Body of pancreas (tissue), 4 donors: ENCODE measurements at regions not wholly inside any gene's neighbourhood (a gene's known extent, or its start where the extent isn't known, plus 50 kb on each side); places are given as distances from the start of the nearest gene placed in this dataset.

Source experiments
- ATAC-seq: fragments of 150-250 bp; one replicate; pipeline ENCODE4 v1.9.1; 2016
- DNase-seq, 4 donors: peaks; one replicate each; pipeline ENCODE4 v3.0.0-alpha.2; 2019
- H3K27ac ChIP-seq, 4 donors: fragments of 200-600 bp; sonication (generic); 1 replicate in 3 of 4; 2 replicates in 1 of 4; pipeline versions ENCODE4 v1.5.1 to v1.6.1; 2016 to 2019; ENCODE audit warnings: mild to moderate bottlenecking in 1 of 4, mixed read lengths in 1 of 4, moderate library complexity in 1 of 4
- H3K27me3 ChIP-seq, 2 donors: fragments of 200-600 bp; sonication (generic); one replicate each; pipeline ENCODE4 v1.6.0; 2016; ENCODE audit warnings: mild to moderate bottlenecking in 1 of 2
- H3K36me3 ChIP-seq, 2 donors: fragments of 200-600 bp; sonication (generic); replicated peaks in 1 of 2; 2 replicates each; pipeline ENCODE4 v1.5.1; 2016; ENCODE audit warnings: low read depth in 2 of 2; ENCODE audit not compliant: insufficient read depth in 1 of 2
- H3K4me1 ChIP-seq: fragments of 200-600 bp; sonication (generic); one replicate; pipeline ENCODE4 v1.6.0; 2016
- H3K4me3 ChIP-seq, 2 donors: fragments of 200-600 bp; sonication (generic); 1 replicate in 1 of 2; 2 replicates in 1 of 2; pipeline ENCODE4 v1.5.1; 2016 to 2019
- H3K9me3 ChIP-seq, 3 donors: fragments of 200-600 bp; sonication (generic); 1 replicate in 2 of 3; 2 replicates in 1 of 3; pipeline ENCODE4 v1.5.1; 2016
- POLR2A ChIP-seq, 3 donors: fragments of 450-650 bp; IDR thresholded peaks; one replicate each; pipeline ENCODE4 v1.6.1; 2016; ENCODE audit warnings: antibody characterized with exemption in 3 of 3, mild to moderate bottlenecking in 2 of 3
- WGBS, 2 donors: methylation state at CpG; one replicate each; pipeline ENCODE4 v1.1.5; 2017; 5-methylcytosine and 5-hydroxymethylcytosine counted together
- intact Hi-C: fragments of 100-400 bp; cut with DNase I; formaldehyde crosslinking; loops from one replicate; pipeline ENCODE4 v1.15.1; 2023
- TF ChIP-seq, protein P1 (sequence below), 7 experiments: fragments of 450-650 bp in 4 of 7; fragments of 200-600 bp in 3 of 7; sonication (generic) in 3 of 7; IDR thresholded peaks; one replicate each; pipeline ENCODE4 v1.5.1; 2016 to 2019; ENCODE audit warnings: antibody characterized with exemption in 7 of 7

DNA sequence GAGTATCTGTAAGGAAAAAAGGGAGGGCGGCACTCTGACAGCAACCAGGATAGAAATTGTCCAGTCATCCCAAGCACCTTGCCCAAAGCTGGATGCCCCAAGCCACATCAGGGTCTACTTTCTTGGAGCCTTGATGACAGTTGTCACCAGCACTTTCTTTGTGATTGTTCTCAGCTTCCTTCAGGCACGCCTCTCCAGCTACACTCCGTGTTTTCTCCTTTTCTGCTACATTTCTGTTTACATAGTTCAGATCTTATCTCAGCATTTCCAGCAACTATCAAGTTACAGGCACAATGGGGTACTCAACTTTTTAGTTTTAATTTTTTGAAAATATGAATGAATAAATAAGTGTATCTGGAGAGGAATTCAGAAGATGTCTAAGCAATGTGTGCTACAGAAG lies 115.3 kb upstream of the CELF4 start:
- H3K36me3 ChIP-seq: no peaks in the 10 kb centered on the region
- no peaks in the 10 kb centered on the region for H3K27me3 ChIP-seq
- no peaks in the 10 kb centered on the region for H3K9me3 ChIP-seq
- no peak for ATAC-seq
- 22 to 30% methylated on average over 3 of the region's 3 CpGs for WGBS, 2 donors
- no peak for TF ChIP-seq POLR2A (IDR thresholded peaks at IDR 0.05)
- TF ChIP-seq, protein P1, sequence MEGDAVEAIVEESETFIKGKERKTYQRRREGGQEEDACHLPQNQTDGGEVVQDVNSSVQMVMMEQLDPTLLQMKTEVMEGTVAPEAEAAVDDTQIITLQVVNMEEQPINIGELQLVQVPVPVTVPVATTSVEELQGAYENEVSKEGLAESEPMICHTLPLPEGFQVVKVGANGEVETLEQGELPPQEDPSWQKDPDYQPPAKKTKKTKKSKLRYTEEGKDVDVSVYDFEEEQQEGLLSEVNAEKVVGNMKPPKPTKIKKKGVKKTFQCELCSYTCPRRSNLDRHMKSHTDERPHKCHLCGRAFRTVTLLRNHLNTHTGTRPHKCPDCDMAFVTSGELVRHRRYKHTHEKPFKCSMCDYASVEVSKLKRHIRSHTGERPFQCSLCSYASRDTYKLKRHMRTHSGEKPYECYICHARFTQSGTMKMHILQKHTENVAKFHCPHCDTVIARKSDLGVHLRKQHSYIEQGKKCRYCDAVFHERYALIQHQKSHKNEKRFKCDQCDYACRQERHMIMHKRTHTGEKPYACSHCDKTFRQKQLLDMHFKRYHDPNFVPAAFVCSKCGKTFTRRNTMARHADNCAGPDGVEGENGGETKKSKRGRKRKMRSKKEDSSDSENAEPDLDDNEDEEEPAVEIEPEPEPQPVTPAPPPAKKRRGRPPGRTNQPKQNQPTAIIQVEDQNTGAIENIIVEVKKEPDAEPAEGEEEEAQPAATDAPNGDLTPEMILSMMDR (IDR thresholded peaks at IDR 0.05): no peak
- H3K4me3 ChIP-seq: no peak overlapping the region
- H3K4me1 ChIP-seq: no peaks in the 10 kb centered on the region
- intact Hi-C loops: no loop called here
- no peak overlapping the region for H3K27ac ChIP-seq
- DNase-seq: no peak

DNA sequence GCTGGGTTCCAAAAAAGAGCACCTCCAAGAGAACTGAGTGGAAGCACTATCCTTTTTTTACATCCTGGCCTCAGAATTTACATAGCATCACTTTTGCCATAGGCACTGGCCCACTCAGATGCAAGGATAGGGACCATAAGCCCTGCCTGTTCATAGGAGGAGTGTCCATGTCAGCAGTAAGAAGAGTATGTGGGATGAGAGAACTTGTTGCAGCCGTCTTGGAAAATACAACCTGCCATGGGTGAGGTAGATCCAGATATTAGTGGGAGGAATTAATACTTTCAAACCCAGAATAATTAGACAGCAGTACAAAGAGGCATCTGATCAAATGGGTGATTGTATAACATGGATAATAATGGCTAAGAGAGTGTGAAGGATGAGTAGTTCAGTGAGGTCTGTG lies 110.7 kb upstream of the CELF4 start:
- TF ChIP-seq, protein P1 (IDR thresholded peaks at IDR 0.05): no peak
- no peak for TF ChIP-seq POLR2A (IDR thresholded peaks at IDR 0.05)
- WGBS, 2 donors: 62 to 71% methylated on average over 1 of the region's 1 CpG
- H3K36me3 ChIP-seq: no peaks in the 10 kb centered on the region
- H3K4me1 ChIP-seq: no peaks in the 10 kb centered on the region
- ATAC-seq (no peak), DNase-seq (no peak)
- H3K27ac ChIP-seq: no peak overlapping the region
- intact Hi-C loops: no loop called here
- H3K27me3 ChIP-seq: no peaks in the 10 kb centered on the region
- H3K9me3 ChIP-seq: no peaks in the 10 kb centered on the region
- no peak overlapping the region for H3K4me3 ChIP-seq

DNA sequence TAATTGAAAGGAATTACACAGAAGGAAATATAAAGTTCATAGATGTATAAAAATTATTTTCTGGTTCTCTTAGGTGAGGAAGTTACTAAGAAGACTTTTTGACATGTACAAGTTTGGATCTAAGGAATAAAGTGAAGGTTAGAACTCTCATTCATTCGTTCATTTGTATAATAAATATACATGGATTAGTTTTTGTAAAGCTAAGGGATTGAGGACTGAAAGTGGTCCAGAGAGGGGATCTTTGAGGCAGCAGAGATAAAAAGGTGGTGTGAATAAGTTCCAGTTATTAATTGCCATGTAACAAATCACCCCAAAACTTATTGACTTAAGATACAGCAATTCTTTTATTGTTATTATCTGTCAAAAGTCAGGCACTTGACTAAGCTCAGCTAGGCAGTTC lies 110.1 kb upstream of the CELF4 start:
- Histone ChIP-seq H3K27ac (no peak overlapping the region), H3K4me1 (no peaks in the 10 kb centered on the region), H3K9me3 (no peaks in the 10 kb centered on the region), H3K4me3 (no peak overlapping the region), H3K36me3 (no peaks in the 10 kb centered on the region), H3K27me3 (no peaks in the 10 kb centered on the region)
- DNase-seq: no peak
- no peak for ATAC-seq
- intact Hi-C loops: no loop called here
- 38 to 41% methylated on average over 1 of the region's 1 CpG for WGBS, 2 donors
- TF ChIP-seq POLR2A (IDR thresholded peaks at IDR 0.05): no peak
- TF ChIP-seq, protein P1 (IDR thresholded peaks at IDR 0.05): no peak

DNA sequence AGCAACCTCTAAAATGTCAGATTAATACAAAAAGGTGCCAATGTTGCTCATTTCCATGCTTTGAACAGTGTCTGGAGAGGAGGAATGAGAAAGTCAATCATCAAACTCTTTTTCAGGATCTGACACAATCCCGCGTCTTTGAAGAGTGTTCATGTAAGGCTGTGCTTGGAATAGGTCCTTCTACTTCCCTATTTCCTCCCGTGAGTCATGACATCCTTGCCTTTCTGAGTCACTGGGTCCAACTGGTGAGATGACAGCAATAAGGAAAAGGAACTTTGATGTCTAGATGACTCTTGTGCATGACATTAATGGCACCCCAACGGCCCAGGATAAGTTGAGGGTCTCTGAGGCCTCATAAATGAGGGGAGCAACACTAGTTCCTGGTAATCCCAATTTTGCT lies 109.0 kb upstream of the CELF4 start:
- Histone ChIP-seq H3K36me3 (no peaks in the 10 kb centered on the region), H3K4me1 (no peaks in the 10 kb centered on the region), H3K27ac (no peak overlapping the region), H3K4me3 (no peak overlapping the region), H3K27me3 (no peaks in the 10 kb centered on the region), H3K9me3 (no peaks in the 10 kb centered on the region)
- DNase-seq: no peak
- ATAC-seq: no peak
- intact Hi-C loops: no loop called here
- 59 to 69% methylated on average over 4 of the region's 4 CpGs for WGBS, 2 donors
- no peak for TF ChIP-seq POLR2A (IDR thresholded peaks at IDR 0.05)
- TF ChIP-seq, protein P1 (IDR thresholded peaks at IDR 0.05): no peak

DNA sequence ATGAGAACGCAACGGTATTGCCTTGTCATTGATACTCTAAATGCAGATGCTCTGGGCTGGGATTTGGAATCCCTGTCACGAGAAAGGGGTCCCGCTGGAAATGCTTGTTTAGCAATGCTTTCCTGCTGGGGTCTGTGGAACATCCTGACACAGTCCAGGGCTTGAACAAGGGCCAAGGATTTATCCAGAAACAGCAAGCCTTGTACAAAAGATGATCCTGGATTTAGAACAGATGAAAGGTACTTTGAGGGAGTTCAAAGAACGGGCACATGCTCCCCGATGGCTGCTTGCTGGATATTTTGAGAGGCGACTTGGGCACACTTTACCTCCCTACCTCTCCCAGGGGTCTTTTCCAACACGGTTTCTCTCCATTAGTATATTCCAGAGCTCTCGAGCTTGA lies 108.1 kb upstream of the CELF4 start:
- intact Hi-C loops: no loop called here
- DNase-seq: no peak
- H3K27ac ChIP-seq: no peak overlapping the region
- H3K4me1 ChIP-seq: no peaks in the 10 kb centered on the region
- no peak for TF ChIP-seq POLR2A (IDR thresholded peaks at IDR 0.05)
- TF ChIP-seq, protein P1 (IDR thresholded peaks at IDR 0.05): no peak
- H3K27me3 ChIP-seq: no peaks in the 10 kb centered on the region
- ATAC-seq: no peak
- WGBS, 2 donors: 58 to 67% methylated on average over 9 of the region's 9 CpGs
- H3K9me3 ChIP-seq: no peaks in the 10 kb centered on the region
- no peak overlapping the region for H3K4me3 ChIP-seq
- no peaks in the 10 kb centered on the region for H3K36me3 ChIP-seq
